ENCODE measurements at regions not wholly inside any gene's neighbourhood (a gene's known extent, or its start where the extent isn't known, plus 50 kb on each side); places are given as distances from the start of the nearest gene placed in this dataset.

DNA sequence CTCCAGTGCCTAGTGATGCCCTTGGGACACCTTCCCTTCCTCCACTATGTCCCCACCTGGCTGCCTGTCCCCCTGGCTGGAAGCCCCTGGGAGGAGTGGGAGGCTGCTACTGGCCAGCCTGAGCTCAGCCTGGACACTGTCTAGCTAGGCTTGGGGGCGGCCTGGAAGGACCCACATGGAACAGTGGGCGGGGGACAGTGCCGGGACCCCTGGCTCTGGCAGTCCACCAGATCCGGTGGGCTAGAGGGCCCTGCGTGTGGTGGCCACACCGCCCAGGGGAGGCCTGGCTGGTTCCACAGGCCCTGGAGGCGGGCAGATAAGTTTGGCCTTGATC, 388.0 kb upstream of the TNRC6C start:
- no peaks in the 10 kb centered on the region for H3K79me2 ChIP-seq (ENCODE audit: control insufficient read depth, insufficient read depth, low read length)
- H4K20me1 ChIP-seq (replicated peaks; ENCODE audit: control insufficient read depth, insufficient read depth, low read length): peaks cover 3% of the 10 kb centered on the region; the same call in 1 of the 2 replicates
- DNase-seq (ENCODE audit: extremely low read depth in 1 of 4, low spot score in 3 of 4) (no peak), FAIRE-seq (no peak), ATAC-seq (no peak)
- H3K4me3 ChIP-seq: no peak overlapping the region
- H3K36me3 ChIP-seq (ENCODE audit: control insufficient read depth, insufficient read depth, low read length): no peaks in the 10 kb centered on the region
- H3K9ac ChIP-seq (ENCODE audit: insufficient read depth in 1 of 2, low read depth in 2 of 2, low read length in 2 of 2): no peak overlapping the region; a peak in 1 of 4 replicates
- TF ChIP-seq CBFA2T2 (conservative IDR thresholded peaks at IDR 0.05) (no peak), NFYB (IDR thresholded peaks at IDR 0.05; ENCODE audit: extremely low read depth, insufficient read length) (no peak), ZFX (CRISPR knock-in tag; IDR thresholded peaks at IDR 0.05) (peak; percentile 35)
- POLR2A ChIA-PET: interaction anchor here (0.9 kb wide), 2 partner anchors 9 to 28 kb away, joined by 3 read pairs; no protein-coding TSS in a partner anchor
- no TSS peak for BruUV-seq (replicated peaks)
- H3K4me2 ChIP-seq (ENCODE audit: insufficient read depth, low read length): no peak overlapping the region
- peaks cover 12 to 18% of the 10 kb centered on the region in 2 experiments for H3K4me1 ChIP-seq (replicated peaks in 1 of 2; ENCODE audit: control insufficient read depth in 2 of 2, insufficient read depth in 2 of 2, low read length in 2 of 2)
- intact Hi-C loops (cut with micrococcal nuclease) (no loop called here), in situ Hi-C loops (cut with MboI) (no loop called here)
- no peak overlapping the region for H3K27ac ChIP-seq (ENCODE audit: extremely low read depth, low read depth, low read length)
- H3K9me1 ChIP-seq (ENCODE audit: control insufficient read depth, insufficient read depth, low read length): no peaks in the 10 kb centered on the region
- peaks cover 28 to 58% of the 10 kb centered on the region in 2 experiments for H3K27me3 ChIP-seq (ENCODE audit: control insufficient read depth in 2 of 2, insufficient read depth in 2 of 2, low read length in 2 of 2)
- H2AFZ ChIP-seq (ENCODE audit: low read depth, low read length): no peak overlapping the region
- 45% methylated on average over 6 of the region's 7 CpGs for WGBS (ENCODE audit: insufficient coverage, low coverage, missing lambda C conversion rate)
- H3K9me3 ChIP-seq (replicated peaks; ENCODE audit: control insufficient read depth, insufficient read depth, low read depth, low read length): no peaks in the 10 kb centered on the region
- CTCF ChIA-PET (ENCODE audit: low intra/inter-chr PET ratio): no interaction called here

DNA sequence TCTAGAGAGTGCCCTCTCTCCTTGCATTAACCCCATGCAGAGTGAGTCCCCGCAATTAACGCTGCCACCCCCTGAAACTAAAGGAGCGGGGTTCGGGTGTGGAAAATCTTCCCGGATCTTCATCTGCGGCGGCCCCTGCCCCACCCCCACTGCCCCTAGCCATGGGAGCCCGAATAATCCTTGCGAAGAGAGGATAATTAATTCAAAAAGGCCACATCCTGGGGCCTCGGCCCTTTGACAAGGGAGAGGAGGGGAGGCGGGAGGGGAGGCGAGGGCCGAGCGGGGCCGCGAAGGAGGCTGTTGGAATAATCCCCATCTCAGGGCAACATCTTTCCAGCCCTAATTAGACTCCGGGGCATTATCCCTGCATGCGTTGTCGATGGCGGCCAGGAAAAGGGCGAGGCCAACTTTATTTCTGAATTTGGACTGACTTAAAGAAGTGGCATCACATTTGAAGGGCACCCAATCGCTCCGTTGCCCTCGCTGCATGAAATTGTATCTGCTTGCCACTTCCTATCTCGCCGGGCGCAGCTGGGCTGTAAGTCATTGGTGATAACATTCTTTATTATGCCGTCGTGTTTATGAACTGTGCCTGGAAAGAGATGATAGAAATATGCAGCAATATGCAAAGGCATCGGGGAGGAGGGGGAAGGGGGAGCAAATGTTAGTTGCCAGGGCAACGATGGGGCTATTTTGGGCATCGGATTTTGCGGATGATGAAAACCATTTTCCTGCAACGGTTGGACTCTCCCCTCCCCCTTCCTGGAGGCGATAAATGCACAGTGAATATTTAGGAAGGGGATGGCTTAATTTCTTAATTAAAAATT, 387.1 kb upstream of the TNRC6C start:
- peak; percentile 34 to 54 (median 40) for DNase-seq (ENCODE audit: extremely low read depth in 1 of 4, low spot score in 3 of 4)
- ChIA-PET POLR2A (interaction anchor here (0.8 to 0.9 kb wide), 2 partner anchors 8 to 14 kb away, joined by 3 read pairs; no protein-coding TSS in a partner anchor), CTCF (ENCODE audit: low intra/inter-chr PET ratio) (no interaction called here)
- peaks cover 12 to 18% of the 10 kb centered on the region in 2 experiments for H3K4me1 ChIP-seq (replicated peaks in 1 of 2; ENCODE audit: control insufficient read depth in 2 of 2, insufficient read depth in 2 of 2, low read length in 2 of 2)
- H2AFZ ChIP-seq (ENCODE audit: low read depth, low read length): no peak overlapping the region
- ATAC-seq: peak; percentile 38; the same call in 2 of the 3 replicates
- no peak for FAIRE-seq
- BruUV-seq (replicated peaks): no TSS peak
- H3K27ac ChIP-seq (ENCODE audit: extremely low read depth, low read depth, low read length): no peak overlapping the region
- H3K9me3 ChIP-seq (replicated peaks; ENCODE audit: control insufficient read depth, insufficient read depth, low read depth, low read length): no peaks in the 10 kb centered on the region
- H3K9ac ChIP-seq (ENCODE audit: insufficient read depth in 1 of 2, low read depth in 2 of 2, low read length in 2 of 2): no peak overlapping the region
- H3K36me3 ChIP-seq (ENCODE audit: control insufficient read depth, insufficient read depth, low read length): no peaks in the 10 kb centered on the region
- in situ Hi-C loops (cut with MboI) (no loop called here), intact Hi-C loops (cut with micrococcal nuclease) (no loop called here)
- H3K9me1 ChIP-seq (ENCODE audit: control insufficient read depth, insufficient read depth, low read length): no peaks in the 10 kb centered on the region
- H3K79me2 ChIP-seq (ENCODE audit: control insufficient read depth, insufficient read depth, low read length): no peaks in the 10 kb centered on the region
- WGBS (ENCODE audit: insufficient coverage, low coverage, missing lambda C conversion rate): 2% methylated on average over 28 of the region's 35 CpGs
- peak overlapping the region; percentile 48 for H3K4me2 ChIP-seq (ENCODE audit: insufficient read depth, low read length)
- no peak overlapping the region for H3K4me3 ChIP-seq
- H3K27me3 ChIP-seq (ENCODE audit: control insufficient read depth in 2 of 2, insufficient read depth in 2 of 2, low read length in 2 of 2): peaks cover 25 to 57% of the 10 kb centered on the region in 2 experiments
- peaks cover 3% of the 10 kb centered on the region; the same call in 1 of the 2 replicates for H4K20me1 ChIP-seq (replicated peaks; ENCODE audit: control insufficient read depth, insufficient read depth, low read length)
- TF ChIP-seq STAT5A (IDR thresholded peaks at IDR 0.05; ENCODE audit: borderline replicate concordance, low read length): peak; percentile 38; the same call in 1 of the 2 replicates
- TF ChIP-seq MLX (CRISPR knock-in tag; conservative IDR thresholded peaks at IDR 0.05): no peak
- no peak for TF ChIP-seq ZC3H4 (CRISPR knock-in tag; IDR thresholded peaks at IDR 0.05; ENCODE audit: borderline replicate concordance)
- no peak for TF ChIP-seq KLF1 (tag; IDR thresholded peaks at IDR 0.05)
- 0 out of 2 replicates have a peak, but pooled peaks have one; percentile 67 for TF ChIP-seq ERF (CRISPR knock-in tag; IDR thresholded peaks at IDR 0.05)
- TF ChIP-seq, protein P1, sequence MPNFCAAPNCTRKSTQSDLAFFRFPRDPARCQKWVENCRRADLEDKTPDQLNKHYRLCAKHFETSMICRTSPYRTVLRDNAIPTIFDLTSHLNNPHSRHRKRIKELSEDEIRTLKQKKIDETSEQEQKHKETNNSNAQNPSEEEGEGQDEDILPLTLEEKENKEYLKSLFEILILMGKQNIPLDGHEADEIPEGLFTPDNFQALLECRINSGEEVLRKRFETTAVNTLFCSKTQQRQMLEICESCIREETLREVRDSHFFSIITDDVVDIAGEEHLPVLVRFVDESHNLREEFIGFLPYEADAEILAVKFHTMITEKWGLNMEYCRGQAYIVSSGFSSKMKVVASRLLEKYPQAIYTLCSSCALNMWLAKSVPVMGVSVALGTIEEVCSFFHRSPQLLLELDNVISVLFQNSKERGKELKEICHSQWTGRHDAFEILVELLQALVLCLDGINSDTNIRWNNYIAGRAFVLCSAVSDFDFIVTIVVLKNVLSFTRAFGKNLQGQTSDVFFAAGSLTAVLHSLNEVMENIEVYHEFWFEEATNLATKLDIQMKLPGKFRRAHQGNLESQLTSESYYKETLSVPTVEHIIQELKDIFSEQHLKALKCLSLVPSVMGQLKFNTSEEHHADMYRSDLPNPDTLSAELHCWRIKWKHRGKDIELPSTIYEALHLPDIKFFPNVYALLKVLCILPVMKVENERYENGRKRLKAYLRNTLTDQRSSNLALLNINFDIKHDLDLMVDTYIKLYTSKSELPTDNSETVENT (CRISPR knock-in tag; IDR thresholded peaks at IDR 0.05): no peak
- TF ChIP-seq HINFP (tag; conservative IDR thresholded peaks at IDR 0.05; ENCODE audit: low read depth): no peak
